CD4-positive, CD25-positive, alpha-beta regulatory T cell (primary cell): ENCODE measurements at regions not wholly inside any gene's neighbourhood (a gene's known extent, or its start where the extent isn't known, plus 50 kb on each side); places are given as distances from the start of the nearest gene placed in this dataset.

Source experiments
- ATAC-seq, 2 donors: fragments of 150-1000 bp; cut with Tn5 transposase; one replicate each; pipeline ENCODE4 v1.10.0; 2021; ENCODE audit warnings: low read depth in 2 of 2, moderate number of reproducible peaks in 2 of 2, moderate library complexity in 1 of 2
- DNase-seq, 3 donors: peaks; one replicate each; pipeline versions ENCODE4 v3.0.0 to v3.0.0-alpha.2; 2012 to 2022; ENCODE audit warnings: mixed read lengths in 1 of 3
- H3K27ac ChIP-seq: one replicate; pipeline ENCODE4 v1.7.0; 2013; ENCODE audit warnings: mild to moderate bottlenecking, low read length; ENCODE audit not compliant: insufficient read depth, poor library complexity, severe bottlenecking
- H3K27me3 ChIP-seq: one replicate; pipeline ENCODE4 v1.7.0; 2013; ENCODE audit warnings: low read length; ENCODE audit not compliant: control insufficient read depth, insufficient read depth
- H3K36me3 ChIP-seq: one replicate; pipeline ENCODE4 v1.7.0; 2013; ENCODE audit warnings: mild to moderate bottlenecking, low read length, moderate library complexity; ENCODE audit not compliant: control insufficient read depth, insufficient read depth
- H3K4me1 ChIP-seq: 2 replicates; pipeline ENCODE4 v1.7.0; 2013; ENCODE audit warnings: mild to moderate bottlenecking, low read length; ENCODE audit not compliant: insufficient read depth, control insufficient read depth, poor library complexity, severe bottlenecking
- H3K4me3 ChIP-seq: one replicate; pipeline ENCODE4 v1.7.0; 2013; ENCODE audit warnings: low read depth, mild to moderate bottlenecking, low read length, moderate library complexity
- H3K9me3 ChIP-seq, 2 experiments: 1 replicate in 1 of 2; 2 replicates in 1 of 2; pipeline ENCODE4 v1.7.0; 2013; ENCODE audit warnings: low read length in 2 of 2, mild to moderate bottlenecking in 1 of 2, moderate library complexity in 1 of 2; ENCODE audit not compliant: control insufficient read depth in 2 of 2
- H3K27ac Mint-ChIP-seq, 3 donors: one replicate each; pipeline ENCODE4 v1.8.0; 2020 to 2022; ENCODE audit warnings: mild to moderate bottlenecking in 3 of 3, mixed read lengths in 3 of 3, moderate library complexity in 2 of 3
- H3K27me3 Mint-ChIP-seq: one replicate; pipeline ENCODE4 v1.8.0; 2022; ENCODE audit warnings: mild to moderate bottlenecking, mixed read lengths
- H3K36me3 Mint-ChIP-seq: one replicate; pipeline ENCODE4 v1.8.0; 2020; ENCODE audit warnings: mixed read lengths
- H3K4me1 Mint-ChIP-seq, 4 donors: one replicate each; pipeline ENCODE4 v1.8.0; 2020 to 2022; ENCODE audit warnings: mixed read lengths in 4 of 4, mild to moderate bottlenecking in 1 of 4
- H3K4me3 Mint-ChIP-seq, 4 donors: one replicate each; pipeline ENCODE4 v1.8.0; 2020 to 2022; ENCODE audit warnings: mild to moderate bottlenecking in 4 of 4, mixed read lengths in 4 of 4, moderate library complexity in 3 of 4
- H3K9me3 Mint-ChIP-seq, 7 donors: one replicate each; pipeline ENCODE4 v1.8.0; 2020 to 2022; ENCODE audit warnings: mixed read lengths in 7 of 7, mild to moderate bottlenecking in 3 of 7, moderate library complexity in 2 of 7

GRCh38 chr3:99176169-99176964, 274.9 kb upstream of the DCBLD2 start:
- Histone ChIP-seq H3K9me3 (no peaks in the 10 kb centered on the region), H3K27me3 (no peaks in the 10 kb centered on the region), H3K27ac (no peak overlapping the region), H3K36me3 (no peaks in the 10 kb centered on the region), H3K4me3 (no peak overlapping the region), H3K4me1 (no peaks in the 10 kb centered on the region)
- Mint-ChIP-seq H3K36me3 (no peaks in the 10 kb centered on the region), H3K27me3 (no peaks in the 10 kb centered on the region), H3K4me1 (no peaks in the 10 kb centered on the region), H3K4me3 (no peak overlapping the region), H3K9me3 (peaks cover 0 to 3% (median 2%) of the 10 kb centered on the region in 7 donors), H3K27ac (no peak overlapping the region)
- DNase-seq (no peak), ATAC-seq (no peak)

- Histone ChIP-seq H3K27me3 (no peaks in the 10 kb centered on the region), H3K36me3 (no peaks in the 10 kb centered on the region), H3K4me1 (no peaks in the 10 kb centered on the region), H3K9me3 (no peaks in the 10 kb centered on the region), H3K27ac (no peak overlapping the region), H3K4me3 (no peak overlapping the region)
- H3K27me3 Mint-ChIP-seq = no peaks in the 10 kb centered on the region
- H3K36me3 Mint-ChIP-seq = no peaks in the 10 kb centered on the region
- H3K9me3 Mint-ChIP-seq = peaks cover 0 to 3% (median 2%) of the 10 kb centered on the region in 7 donors
- H3K27ac Mint-ChIP-seq = no peak overlapping the region
- ATAC-seq (no peak), DNase-seq (no peak)
- no peaks in the 10 kb centered on the region for H3K4me1 Mint-ChIP-seq
- H3K4me3 Mint-ChIP-seq = no peak overlapping the region
Measured at GRCh38 chr3:99175276-99175812, 273.8 kb upstream of the DCBLD2 start.

- Mint-ChIP-seq H3K4me1 (no peaks in the 10 kb centered on the region), H3K9me3 (peaks cover 0 to 4% (median under 1%) of the 10 kb centered on the region in 7 donors), H3K4me3 (no peak overlapping the region), H3K27me3 (no peaks in the 10 kb centered on the region), H3K36me3 (no peaks in the 10 kb centered on the region), H3K27ac (no peak overlapping the region)
- Histone ChIP-seq H3K27ac (no peak overlapping the region), H3K36me3 (no peaks in the 10 kb centered on the region), H3K9me3 (no peaks in the 10 kb centered on the region), H3K27me3 (no peaks in the 10 kb centered on the region), H3K4me3 (no peak overlapping the region), H3K4me1 (no peaks in the 10 kb centered on the region)
- ATAC-seq = no peak
- peak in 2 of 3 donors; percentile 1 to 56 for DNase-seq
Measured at GRCh38 chr3:99172736-99173657, 271.5 kb upstream of the DCBLD2 start.

- Histone ChIP-seq H3K4me3 (no peak overlapping the region), H3K27me3 (no peaks in the 10 kb centered on the region), H3K4me1 (no peaks in the 10 kb centered on the region), H3K9me3 (no peaks in the 10 kb centered on the region), H3K27ac (no peak overlapping the region), H3K36me3 (no peaks in the 10 kb centered on the region)
- no peaks in the 10 kb centered on the region for H3K36me3 Mint-ChIP-seq
- no peaks in the 10 kb centered on the region for H3K4me1 Mint-ChIP-seq
- H3K27ac Mint-ChIP-seq = no peak overlapping the region
- H3K9me3 Mint-ChIP-seq = peaks cover 0 to 3% (median 0%) of the 10 kb centered on the region in 7 donors
- DNase-seq (no peak), ATAC-seq (no peak)
- no peak overlapping the region for H3K4me3 Mint-ChIP-seq
- no peaks in the 10 kb centered on the region for H3K27me3 Mint-ChIP-seq
Measured at GRCh38 chr3:99171800-99172199, 270.3 kb upstream of the DCBLD2 start.

GRCh38 chr3:99170867-99171517, 269.5 kb upstream of the DCBLD2 start:
- H3K4me3 Mint-ChIP-seq = no peak overlapping the region
- no peak overlapping the region for H3K27ac ChIP-seq
- peaks cover 0 to 3% (median 0%) of the 10 kb centered on the region in 7 donors for H3K9me3 Mint-ChIP-seq
- no peaks in the 10 kb centered on the region for H3K4me1 Mint-ChIP-seq
- no peaks in the 10 kb centered on the region for H3K27me3 ChIP-seq
- no peaks in the 10 kb centered on the region for H3K36me3 Mint-ChIP-seq
- H3K4me3 ChIP-seq = no peak overlapping the region
- ATAC-seq = no peak
- H3K9me3 ChIP-seq = no peaks in the 10 kb centered on the region
- no peaks in the 10 kb centered on the region for H3K4me1 ChIP-seq
- no peak overlapping the region for H3K27ac Mint-ChIP-seq
- no peak for DNase-seq
- H3K36me3 ChIP-seq = no peaks in the 10 kb centered on the region
- H3K27me3 Mint-ChIP-seq = no peaks in the 10 kb centered on the region

- no peaks in the 10 kb centered on the region for H3K9me3 ChIP-seq
- no peaks in the 10 kb centered on the region for H3K4me1 Mint-ChIP-seq
- H3K4me3 Mint-ChIP-seq = no peak overlapping the region
- no peak overlapping the region for H3K27ac ChIP-seq
- DNase-seq (no peak), ATAC-seq (no peak)
- no peaks in the 10 kb centered on the region for H3K27me3 ChIP-seq
- no peak overlapping the region for H3K4me3 ChIP-seq
- no peaks in the 10 kb centered on the region for H3K4me1 ChIP-seq
- no peaks in the 10 kb centered on the region for H3K36me3 ChIP-seq
- peaks cover 0 to 3% (median 0%) of the 10 kb centered on the region in 7 donors for H3K9me3 Mint-ChIP-seq
- no peaks in the 10 kb centered on the region for H3K27me3 Mint-ChIP-seq
- H3K36me3 Mint-ChIP-seq = no peaks in the 10 kb centered on the region
- H3K27ac Mint-ChIP-seq = no peak overlapping the region
Measured at GRCh38 chr3:99167071-99167470, 265.6 kb upstream of the DCBLD2 start.

- no peak for ATAC-seq
- H3K27ac ChIP-seq = no peak overlapping the region
- Mint-ChIP-seq H3K4me3 (no peak overlapping the region), H3K4me1 (no peaks in the 10 kb centered on the region), H3K27me3 (no peaks in the 10 kb centered on the region), H3K27ac (no peak overlapping the region), H3K9me3 (peaks cover 0 to 6% (median 0%) of the 10 kb centered on the region in 7 donors), H3K36me3 (no peaks in the 10 kb centered on the region)
- no peaks in the 10 kb centered on the region for H3K27me3 ChIP-seq
- no peaks in the 10 kb centered on the region for H3K4me1 ChIP-seq
- H3K36me3 ChIP-seq = no peaks in the 10 kb centered on the region
- no peak overlapping the region for H3K4me3 ChIP-seq
- no peak for DNase-seq
- H3K9me3 ChIP-seq = peaks cover 0 to 14% of the 10 kb centered on the region in 2 experiments
Measured at GRCh38 chr3:99163314-99163713, 261.8 kb upstream of the DCBLD2 start.
